Trophoblast cell (in vitro differentiated cells and primary cell): ENCODE measurements at regions not wholly inside any gene's neighbourhood (a gene's known extent, or its start where the extent isn't known, plus 50 kb on each side); places are given as distances from the start of the nearest gene placed in this dataset.
A peak's percentile ranks its signal among the peaks of the same experiment; 100 is the strongest.

Experiments
- DNase-seq, 2 donors: peaks; one replicate each; pipeline ENCODE4 v3.0.0-alpha.2; 2016
- H2AFZ ChIP-seq: 2 replicates; pipeline ENCODE4 v1.6.1; 2013; ENCODE audit warnings: low read length, moderate library complexity, mild to moderate bottlenecking; ENCODE audit not compliant: insufficient read depth, poor library complexity
- H2AK5ac ChIP-seq: 2 replicates; pipeline ENCODE4 v1.6.1; 2013; ENCODE audit warnings: mild to moderate bottlenecking, low read length
- H2BK120ac ChIP-seq: 2 replicates; pipeline ENCODE4 v1.6.1; 2013; ENCODE audit warnings: low read length, mild to moderate bottlenecking, moderate library complexity; ENCODE audit not compliant: insufficient read depth, poor library complexity
- H2BK12ac ChIP-seq: 2 replicates; pipeline ENCODE4 v1.6.1; 2013; ENCODE audit warnings: mild to moderate bottlenecking, low read length, moderate library complexity
- H2BK5ac ChIP-seq: 2 replicates; pipeline ENCODE4 v1.6.1; 2013; ENCODE audit warnings: low read length, low read depth, moderate library complexity, mild to moderate bottlenecking; ENCODE audit not compliant: poor library complexity
- H3K14ac ChIP-seq: 2 replicates; pipeline ENCODE4 v1.6.1; 2013; ENCODE audit warnings: mild to moderate bottlenecking, low read length
- H3K18ac ChIP-seq: 2 replicates; pipeline ENCODE4 v1.6.1; 2013; ENCODE audit warnings: mild to moderate bottlenecking, low read length
- H3K23ac ChIP-seq: 2 replicates; pipeline ENCODE4 v1.6.1; 2013; ENCODE audit warnings: low read length
- H3K27ac ChIP-seq: 2 replicates; pipeline ENCODE4 v1.5.1; 2013; ENCODE audit warnings: low read depth, mild to moderate bottlenecking, inconsistent platforms, low read length, moderate library complexity
- H3K27me3 ChIP-seq: 2 replicates; pipeline ENCODE4 v1.6.1; 2013; ENCODE audit warnings: inconsistent platforms, mild to moderate bottlenecking, low read length, moderate library complexity; ENCODE audit not compliant: insufficient read depth
- H3K36me3 ChIP-seq, 2 experiments: 1 replicate in 1 of 2; 2 replicates in 1 of 2; pipeline ENCODE4 v1.6.1; 2013; ENCODE audit warnings: low read length in 2 of 2, mild to moderate bottlenecking in 2 of 2, moderate library complexity in 1 of 2; ENCODE audit not compliant: insufficient read depth in 2 of 2, control insufficient read depth in 1 of 2
- H3K4ac ChIP-seq: 2 replicates; pipeline ENCODE4 v1.6.1; 2013; ENCODE audit warnings: low read depth, mild to moderate bottlenecking, low read length, moderate library complexity
- H3K4me1 ChIP-seq, 2 experiments: 1 replicate in 1 of 2; 2 replicates in 1 of 2; pipeline ENCODE4 v1.6.1; 2013; ENCODE audit warnings: low read length in 2 of 2, mild to moderate bottlenecking in 2 of 2, moderate library complexity in 1 of 2; ENCODE audit not compliant: insufficient read depth in 2 of 2, control insufficient read depth in 1 of 2
- H3K4me2 ChIP-seq: 2 replicates; pipeline ENCODE4 v1.6.1; 2013; ENCODE audit warnings: inconsistent platforms, mild to moderate bottlenecking, low read length, moderate library complexity
- H3K4me3 ChIP-seq: 2 replicates; pipeline ENCODE4 v1.5.1; 2013; ENCODE audit warnings: mild to moderate bottlenecking, low read depth, low read length, inconsistent platforms
- H3K79me1 ChIP-seq: one replicate; pipeline ENCODE4 v1.6.1; 2013; ENCODE audit warnings: low read length
- H3K79me2 ChIP-seq: 2 replicates; pipeline ENCODE4 v1.6.1; 2013; ENCODE audit warnings: low read length, mild to moderate bottlenecking; ENCODE audit not compliant: control insufficient read depth, insufficient read depth, poor library complexity
- H3K9ac ChIP-seq: 2 replicates; pipeline ENCODE4 v1.6.1; 2013; ENCODE audit warnings: mild to moderate bottlenecking, low read length
- H3K9me3 ChIP-seq: 2 replicates; pipeline ENCODE4 v1.6.1; 2013; ENCODE audit warnings: low read depth, mild to moderate bottlenecking, control low read depth, inconsistent platforms, low read length; ENCODE audit not compliant: insufficient read depth
- H4K12ac ChIP-seq: 2 replicates; pipeline ENCODE4 v1.6.1; 2013; ENCODE audit warnings: low read depth, mild to moderate bottlenecking, low read length, moderate library complexity
- H4K8ac ChIP-seq: 2 replicates; pipeline ENCODE4 v1.6.1; 2013; ENCODE audit warnings: low read depth, mild to moderate bottlenecking, low read length, moderate library complexity
- H4K91ac ChIP-seq: one replicate; pipeline ENCODE4 v1.6.1; 2013; ENCODE audit warnings: low read depth, mild to moderate bottlenecking, low read length, moderate library complexity
- WGBS: extraction: QIAGEN DNeasy Blood & Tissue Kit; methylation state at CpG from one replicate; pipeline ENCODE4 v1.1.7; 2013; ENCODE audit warnings: missing lambda C conversion rate; ENCODE audit not compliant: insufficient read length, insufficient coverage; ENCODE audit errors: extremely low coverage; 5-methylcytosine and 5-hydroxymethylcytosine counted together

GRCh38 chr16:25419681-25420080 lies 162.0 kb upstream of the ZKSCAN2 start:
- H2AFZ ChIP-seq, result no peak overlapping the region
- H3K4me2 ChIP-seq, result no peak overlapping the region
- H3K36me3 ChIP-seq, result no peaks in the 10 kb centered on the region
- H2BK12ac ChIP-seq, result no peak overlapping the region
- H3K79me1 ChIP-seq, result no peaks in the 10 kb centered on the region
- no peak overlapping the region for H3K23ac ChIP-seq
- H3K18ac ChIP-seq, result no peak overlapping the region
- no peaks in the 10 kb centered on the region for H3K9me3 ChIP-seq
- H3K27me3 ChIP-seq, result no peaks in the 10 kb centered on the region
- no peak overlapping the region for H4K8ac ChIP-seq
- H3K4ac ChIP-seq, result no peak overlapping the region
- H3K4me1 ChIP-seq, result no peaks in the 10 kb centered on the region
- H3K79me2 ChIP-seq, result no peaks in the 10 kb centered on the region
- H4K91ac ChIP-seq, result no peak overlapping the region
- no peak overlapping the region for H3K4me3 ChIP-seq
- no peak overlapping the region for H2BK5ac ChIP-seq
- H4K12ac ChIP-seq, result no peak overlapping the region
- WGBS, result no CpG with 5 or more reads among the region's 3 CpGs
- H3K27ac ChIP-seq, result no peak overlapping the region
- no peak for DNase-seq
- H2AK5ac ChIP-seq, result no peak overlapping the region
- no peak overlapping the region for H3K9ac ChIP-seq
- H3K14ac ChIP-seq, result no peak overlapping the region
- H2BK120ac ChIP-seq, result no peak overlapping the region

- H3K9me3 ChIP-seq, result no peaks in the 10 kb centered on the region
- no peak overlapping the region for H3K18ac ChIP-seq
- H2BK120ac ChIP-seq, result no peak overlapping the region
- H3K27ac ChIP-seq, result no peak overlapping the region
- no peak overlapping the region for H2AK5ac ChIP-seq
- no peaks in the 10 kb centered on the region for H3K36me3 ChIP-seq
- no peak overlapping the region for H3K14ac ChIP-seq
- no peaks in the 10 kb centered on the region for H3K4me1 ChIP-seq
- H4K8ac ChIP-seq, result no peak overlapping the region
- H3K9ac ChIP-seq, result no peak overlapping the region
- H3K27me3 ChIP-seq, result no peaks in the 10 kb centered on the region
- no peak overlapping the region for H3K4me2 ChIP-seq
- no peak overlapping the region for H3K23ac ChIP-seq
- DNase-seq, result peak in 1 of 2 donors; percentile 17
- H3K4me3 ChIP-seq, result no peak overlapping the region
- no peak overlapping the region for H2BK5ac ChIP-seq
- no peaks in the 10 kb centered on the region for H3K79me2 ChIP-seq
- no peak overlapping the region for H3K4ac ChIP-seq
- H4K91ac ChIP-seq, result no peak overlapping the region
- H2AFZ ChIP-seq, result no peak overlapping the region
- no peak overlapping the region for H4K12ac ChIP-seq
- H2BK12ac ChIP-seq, result no peak overlapping the region
- no peaks in the 10 kb centered on the region for H3K79me1 ChIP-seq
These were observed 161.5 kb upstream of the ZKSCAN2 start for GRCh38 chr16:25419153-25419552.

- no peaks in the 10 kb centered on the region for H3K4me1 ChIP-seq
- WGBS, result 100% methylated on average over 2 of the region's 2 CpGs
- no peak overlapping the region for H3K4me3 ChIP-seq
- H3K27ac ChIP-seq, result no peak overlapping the region
- H3K9me3 ChIP-seq, result no peaks in the 10 kb centered on the region
- H3K14ac ChIP-seq, result no peak overlapping the region
- no peaks in the 10 kb centered on the region for H3K79me1 ChIP-seq
- no peak overlapping the region for H2AK5ac ChIP-seq
- H2BK5ac ChIP-seq, result no peak overlapping the region
- no peak overlapping the region for H3K4ac ChIP-seq
- H4K12ac ChIP-seq, result no peak overlapping the region
- H3K9ac ChIP-seq, result no peak overlapping the region
- H3K36me3 ChIP-seq, result no peaks in the 10 kb centered on the region
- no peak overlapping the region for H2BK120ac ChIP-seq
- no peaks in the 10 kb centered on the region for H3K27me3 ChIP-seq
- no peak overlapping the region for H3K4me2 ChIP-seq
- no peak overlapping the region for H3K18ac ChIP-seq
- DNase-seq, result no peak
- no peak overlapping the region for H3K23ac ChIP-seq
- no peaks in the 10 kb centered on the region for H3K79me2 ChIP-seq
- no peak overlapping the region for H2BK12ac ChIP-seq
- no peak overlapping the region for H4K8ac ChIP-seq
- H4K91ac ChIP-seq, result no peak overlapping the region
- no peak overlapping the region for H2AFZ ChIP-seq
These were observed 158.4 kb upstream of the ZKSCAN2 start for GRCh38 chr16:25416002-25416401.

GRCh38 chr16:25413975-25414374 lies 156.3 kb upstream of the ZKSCAN2 start:
- no peak overlapping the region for H2BK12ac ChIP-seq
- no peak overlapping the region for H3K4ac ChIP-seq
- no peaks in the 10 kb centered on the region for H3K79me2 ChIP-seq
- no peaks in the 10 kb centered on the region for H3K36me3 ChIP-seq
- no peak overlapping the region for H3K4me3 ChIP-seq
- no peak overlapping the region for H2AFZ ChIP-seq
- no peaks in the 10 kb centered on the region for H3K27me3 ChIP-seq
- no peaks in the 10 kb centered on the region for H3K9me3 ChIP-seq
- H3K18ac ChIP-seq, result no peak overlapping the region
- no peak overlapping the region for H3K23ac ChIP-seq
- no peak overlapping the region for H2BK120ac ChIP-seq
- H3K4me2 ChIP-seq, result no peak overlapping the region
- H3K27ac ChIP-seq, result no peak overlapping the region
- no peak overlapping the region for H4K12ac ChIP-seq
- no peaks in the 10 kb centered on the region for H3K4me1 ChIP-seq
- DNase-seq, result peak; percentile 83 to 98
- no CpG with 5 or more reads among the region's 1 CpG for WGBS
- H2BK5ac ChIP-seq, result no peak overlapping the region
- H4K91ac ChIP-seq, result no peak overlapping the region
- no peak overlapping the region for H3K14ac ChIP-seq
- no peak overlapping the region for H2AK5ac ChIP-seq
- no peak overlapping the region for H3K9ac ChIP-seq
- no peaks in the 10 kb centered on the region for H3K79me1 ChIP-seq
- no peak overlapping the region for H4K8ac ChIP-seq

- Histone ChIP-seq H3K4me2 (no peak overlapping the region), H3K36me3 (no peaks in the 10 kb centered on the region), H3K9me3 (no peaks in the 10 kb centered on the region), H3K27ac (no peak overlapping the region), H4K91ac (no peak overlapping the region), H2BK12ac (no peak overlapping the region), H3K4me1 (no peaks in the 10 kb centered on the region), H3K27me3 (no peaks in the 10 kb centered on the region), H4K12ac (no peak overlapping the region), H2BK120ac (no peak overlapping the region), H3K4ac (no peak overlapping the region), H3K4me3 (no peak overlapping the region), H2AK5ac (no peak overlapping the region), H3K18ac (no peak overlapping the region), H3K79me2 (no peaks in the 10 kb centered on the region), H2AFZ (no peak overlapping the region), H4K8ac (no peak overlapping the region), H3K9ac (no peak overlapping the region), H3K14ac (no peak overlapping the region), H3K79me1 (no peaks in the 10 kb centered on the region), H2BK5ac (no peak overlapping the region), H3K23ac (no peak overlapping the region)
- DNase-seq, result no peak
These were observed 155.5 kb upstream of the ZKSCAN2 start for GRCh38 chr16:25413133-25413532.
